LHCN-M2 (cell line): ENCODE measurements at regions not wholly inside any gene's neighbourhood (a gene's known extent, or its start where the extent isn't known, plus 50 kb on each side); places are given as distances from the start of the nearest gene placed in this dataset.
"Not testable (repeated sequence)": the region's sequence is repeated elsewhere in the genome, so short reads cannot be mapped to it uniquely, and the experiment has no call there.

Experiments used
- DNase-seq: peaks from one replicate; pipeline ENCODE4 v3.0.0-alpha.2; 2012; ENCODE audit warnings: low read depth

- DNase-seq, result peak; percentile 98
These were observed 186.1 kb downstream of the INHBB start for GRCh38 chr2:120531863-120532600.

- no peak for DNase-seq
These were observed 187.7 kb downstream of the INHBB start for GRCh38 chr2:120533625-120534024.

GRCh38 chr2:120534457-120534856 is 188.5 kb downstream of the INHBB start:
- no peak for DNase-seq

- no peak for DNase-seq
These were observed 189.1 kb downstream of the INHBB start for GRCh38 chr2:120535081-120535480.

GRCh38 chr2:120536141-120536540 is 190.2 kb downstream of the INHBB start:
- no peak for DNase-seq

- no peak for DNase-seq
These were observed 192.9 kb downstream of the INHBB start for GRCh38 chr2:120538691-120539423.

GRCh38 chr2:120539424-120539936 is 193.5 kb downstream of the INHBB start:
- no peak for DNase-seq

GRCh38 chr2:120539937-120540718 is 194.2 kb downstream of the INHBB start:
- DNase-seq, result peak; percentile 96

GRCh38 chr2:120540719-120541552 is 194.7 kb upstream of the GLI2 start:
- no peak for DNase-seq

- peak; percentile 46 for DNase-seq
These were observed 194.1 kb upstream of the GLI2 start for GRCh38 chr2:120541553-120541932.

GRCh38 chr2:120541972-120542670 is 193.5 kb upstream of the GLI2 start:
- peak; percentile 49 for DNase-seq

GRCh38 chr2:120542911-120543527 is 192.6 kb upstream of the GLI2 start:
- DNase-seq, result no peak

- no peak for DNase-seq
These were observed 191.8 kb upstream of the GLI2 start for GRCh38 chr2:120543899-120544298.

- DNase-seq, result no peak
These were observed 191.1 kb upstream of the GLI2 start for GRCh38 chr2:120544522-120544921.

GRCh38 chr2:120545007-120545406 is 190.7 kb upstream of the GLI2 start:
- not testable (repeated sequence) for DNase-seq

- no peak for DNase-seq
These were observed 190.1 kb upstream of the GLI2 start for GRCh38 chr2:120545521-120546047.

- peak; percentile 86 for DNase-seq
These were observed 189.4 kb upstream of the GLI2 start for GRCh38 chr2:120546048-120546864.

GRCh38 chr2:120546865-120547390 is 188.7 kb upstream of the GLI2 start:
- no peak for DNase-seq

- no peak for DNase-seq
These were observed 188.0 kb upstream of the GLI2 start for GRCh38 chr2:120547662-120548061.
